ENCODE measurements at regions not wholly inside any gene's neighbourhood (a gene's known extent, or its start where the extent isn't known, plus 50 kb on each side); places are given as distances from the start of the nearest gene placed in this dataset.

- H3K4me3 ChIP-seq (ENCODE audit: low read depth, low read length): no peak overlapping the region
- ChIA-PET POLR2A (interaction anchor here (1.6 to 2.0 kb wide), 2 partner anchors 12 to 19 kb away, joined by 8 to 10 read pairs; no protein-coding TSS in a partner anchor), CTCF (interaction anchor here (1.5 kb wide), 1 partner anchor 106 kb away, joined by 3 read pairs; no protein-coding TSS in a partner anchor)
- H3K27ac ChIP-seq (ENCODE audit: low read depth, low read length): no peak overlapping the region
- no peak for TF ChIP-seq CTCF (IDR thresholded peaks at IDR 0.05; ENCODE audit: low read depth, low read length)
- peaks cover 2% of the 10 kb centered on the region; the same call in 1 of the 2 replicates for H3K9me3 ChIP-seq (ENCODE audit: control insufficient read depth, insufficient read depth, low read length)
- no peak for DNase-seq (ENCODE audit: low read depth, low spot score)
- H3K27me3 ChIP-seq (ENCODE audit: control insufficient read depth, insufficient read depth, low read length): no peaks in the 10 kb centered on the region
Observed at GRCh38 chr12:76265424-76266180, 82.6 kb downstream of the BBS10 start.

- H3K27ac ChIP-seq (ENCODE audit: low read depth, low read length): no peak overlapping the region
- POLR2A ChIA-PET: no interaction called here
Observed at GRCh38 chr12:76264611-76265012, 83.6 kb downstream of the BBS10 start.

DNA sequence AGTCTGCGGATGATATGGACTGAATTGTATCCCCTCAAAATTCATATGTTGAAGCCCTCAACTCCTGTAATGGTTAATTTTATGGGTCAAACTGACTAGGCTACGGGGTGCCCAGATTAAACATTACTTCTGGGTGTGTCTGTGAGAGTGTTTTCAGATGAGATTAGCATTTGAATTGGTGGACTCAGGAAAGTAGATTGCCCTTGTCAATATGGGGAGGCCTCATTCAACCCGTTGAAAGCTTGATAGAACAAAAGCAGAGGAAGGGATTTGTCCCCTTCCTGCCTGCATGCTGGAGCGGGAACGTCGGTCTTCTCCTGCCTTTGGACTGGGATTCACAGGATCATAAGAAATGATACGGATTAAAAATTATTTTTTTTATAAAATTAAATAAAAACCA is 84.5 kb downstream of the BBS10 start:
- DNase-seq (ENCODE audit: low read depth, low spot score): no peak
- ChIA-PET CTCF (no interaction called here), POLR2A (no interaction called here)
- Histone ChIP-seq H3K27me3 (ENCODE audit: control insufficient read depth, insufficient read depth, low read length) (no peaks in the 10 kb centered on the region), H3K9me3 (ENCODE audit: control insufficient read depth, insufficient read depth, low read length) (peaks cover 2% of the 10 kb centered on the region; the same call in 1 of the 2 replicates), H3K4me3 (ENCODE audit: low read depth, low read length) (no peak overlapping the region), H3K27ac (ENCODE audit: low read depth, low read length) (no peak overlapping the region)
- TF ChIP-seq CTCF (IDR thresholded peaks at IDR 0.05; ENCODE audit: low read depth, low read length): no peak

More at GRCh38 chr12:76264611-76265012, 83.6 kb downstream of the BBS10 start:
- TF ChIP-seq CTCF (IDR thresholded peaks at IDR 0.05; ENCODE audit: low read depth, low read length): no peak
- no peak overlapping the region for H3K4me3 ChIP-seq (ENCODE audit: low read depth, low read length)
- H3K9me3 ChIP-seq (ENCODE audit: control insufficient read depth, insufficient read depth, low read length): peaks cover 2% of the 10 kb centered on the region; the same call in 1 of the 2 replicates
- CTCF ChIA-PET: no interaction called here
- no peak for DNase-seq (ENCODE audit: low read depth, low spot score)
- H3K27me3 ChIP-seq (ENCODE audit: control insufficient read depth, insufficient read depth, low read length): no peaks in the 10 kb centered on the region

GRCh38 chr12:76260390-76260748 is 87.8 kb downstream of the BBS10 start:
- POLR2A ChIA-PET: interaction anchor here (0.6 kb wide), 1 partner anchor 155 kb away, joined by 5 read pairs; no protein-coding TSS in a partner anchor
- no peak for DNase-seq (ENCODE audit: low read depth, low spot score)
- H3K27ac ChIP-seq (ENCODE audit: low read depth, low read length): peak overlapping the region; percentile 22
- H3K9me3 ChIP-seq (ENCODE audit: control insufficient read depth, insufficient read depth, low read length): peaks cover 2% of the 10 kb centered on the region; the same call in 1 of the 2 replicates
- no peaks in the 10 kb centered on the region for H3K27me3 ChIP-seq (ENCODE audit: control insufficient read depth, insufficient read depth, low read length)
- no peak for TF ChIP-seq CTCF (IDR thresholded peaks at IDR 0.05; ENCODE audit: low read depth, low read length)
- peak overlapping the region; percentile 42 for H3K4me3 ChIP-seq (ENCODE audit: low read depth, low read length)
- CTCF ChIA-PET: no interaction called here

GRCh38 chr12:76259660-76260389 is 88.4 kb downstream of the BBS10 start:
- Histone ChIP-seq H3K4me3 (ENCODE audit: low read depth, low read length) (peak overlapping the region; percentile 42), H3K27me3 (ENCODE audit: control insufficient read depth, insufficient read depth, low read length) (no peaks in the 10 kb centered on the region), H3K27ac (ENCODE audit: low read depth, low read length) (peak overlapping the region; percentile 22), H3K9me3 (ENCODE audit: control insufficient read depth, insufficient read depth, low read length) (peaks cover 2% of the 10 kb centered on the region; the same call in 1 of the 2 replicates)
- POLR2A ChIA-PET: interaction anchor here (0.6 kb wide), 1 partner anchor 154 kb away, joined by 5 read pairs; no protein-coding TSS in a partner anchor
- TF ChIP-seq CTCF (IDR thresholded peaks at IDR 0.05; ENCODE audit: low read depth, low read length): no peak
- peak; percentile 72 for DNase-seq (ENCODE audit: low read depth, low spot score)
- CTCF ChIA-PET: no interaction called here

All from AG04450 (cell line).